ENCODE measurements at regions not wholly inside any gene's neighbourhood (a gene's known extent, or its start where the extent isn't known, plus 50 kb on each side); places are given as distances from the start of the nearest gene placed in this dataset.

GRCh38 chr17:54220829-54221228 lies 398.1 kb downstream of the KIF2B start:
- no peak for DNase-seq
- Mint-ChIP-seq H3K4me3 (ENCODE audit: unreplicated experiment) (no peak overlapping the region), H3K4me1 (ENCODE audit: low read depth, unreplicated experiment) (no peaks in the 10 kb centered on the region), H3K36me3 (ENCODE audit: unreplicated experiment) (no peaks in the 10 kb centered on the region), H3K27ac (ENCODE audit: unreplicated experiment) (no peak overlapping the region), H3K27me3 (ENCODE audit: unreplicated experiment) (no peaks in the 10 kb centered on the region), H3K9me3 (ENCODE audit: unreplicated experiment) (peaks cover 2% of the 10 kb centered on the region)
- TF ChIP-seq, protein P1, sequence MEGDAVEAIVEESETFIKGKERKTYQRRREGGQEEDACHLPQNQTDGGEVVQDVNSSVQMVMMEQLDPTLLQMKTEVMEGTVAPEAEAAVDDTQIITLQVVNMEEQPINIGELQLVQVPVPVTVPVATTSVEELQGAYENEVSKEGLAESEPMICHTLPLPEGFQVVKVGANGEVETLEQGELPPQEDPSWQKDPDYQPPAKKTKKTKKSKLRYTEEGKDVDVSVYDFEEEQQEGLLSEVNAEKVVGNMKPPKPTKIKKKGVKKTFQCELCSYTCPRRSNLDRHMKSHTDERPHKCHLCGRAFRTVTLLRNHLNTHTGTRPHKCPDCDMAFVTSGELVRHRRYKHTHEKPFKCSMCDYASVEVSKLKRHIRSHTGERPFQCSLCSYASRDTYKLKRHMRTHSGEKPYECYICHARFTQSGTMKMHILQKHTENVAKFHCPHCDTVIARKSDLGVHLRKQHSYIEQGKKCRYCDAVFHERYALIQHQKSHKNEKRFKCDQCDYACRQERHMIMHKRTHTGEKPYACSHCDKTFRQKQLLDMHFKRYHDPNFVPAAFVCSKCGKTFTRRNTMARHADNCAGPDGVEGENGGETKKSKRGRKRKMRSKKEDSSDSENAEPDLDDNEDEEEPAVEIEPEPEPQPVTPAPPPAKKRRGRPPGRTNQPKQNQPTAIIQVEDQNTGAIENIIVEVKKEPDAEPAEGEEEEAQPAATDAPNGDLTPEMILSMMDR (IDR thresholded peaks at IDR 0.05; ENCODE audit: partially characterized antibody, unreplicated experiment), result no peak

DNA sequence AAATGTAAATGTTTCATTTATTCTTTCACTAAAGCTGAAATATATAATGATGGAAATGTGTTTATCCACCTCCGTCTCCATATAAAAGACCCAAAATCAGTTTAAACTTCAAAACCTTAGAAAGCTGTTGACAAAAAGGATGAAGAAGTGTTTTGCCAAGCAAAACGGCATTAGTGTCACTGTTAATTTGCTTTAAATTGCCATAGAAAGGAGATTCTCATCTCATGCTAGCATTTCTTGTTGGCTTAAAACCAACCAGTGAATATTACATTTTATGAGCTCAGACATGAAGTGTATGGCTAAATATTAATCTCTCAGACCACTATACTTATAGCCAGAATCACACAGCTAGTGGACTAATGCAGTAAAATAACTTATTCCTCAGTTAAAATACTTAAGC lies 398.8 kb downstream of the KIF2B start:
- DNase-seq, result no peak
- Mint-ChIP-seq H3K27me3 (ENCODE audit: unreplicated experiment) (no peaks in the 10 kb centered on the region), H3K4me1 (ENCODE audit: low read depth, unreplicated experiment) (no peaks in the 10 kb centered on the region), H3K9me3 (ENCODE audit: unreplicated experiment) (peaks cover 2% of the 10 kb centered on the region), H3K27ac (ENCODE audit: unreplicated experiment) (no peak overlapping the region), H3K36me3 (ENCODE audit: unreplicated experiment) (no peaks in the 10 kb centered on the region), H3K4me3 (ENCODE audit: unreplicated experiment) (no peak overlapping the region)
- TF ChIP-seq, protein P1 (IDR thresholded peaks at IDR 0.05; ENCODE audit: partially characterized antibody, unreplicated experiment), result no peak

DNA sequence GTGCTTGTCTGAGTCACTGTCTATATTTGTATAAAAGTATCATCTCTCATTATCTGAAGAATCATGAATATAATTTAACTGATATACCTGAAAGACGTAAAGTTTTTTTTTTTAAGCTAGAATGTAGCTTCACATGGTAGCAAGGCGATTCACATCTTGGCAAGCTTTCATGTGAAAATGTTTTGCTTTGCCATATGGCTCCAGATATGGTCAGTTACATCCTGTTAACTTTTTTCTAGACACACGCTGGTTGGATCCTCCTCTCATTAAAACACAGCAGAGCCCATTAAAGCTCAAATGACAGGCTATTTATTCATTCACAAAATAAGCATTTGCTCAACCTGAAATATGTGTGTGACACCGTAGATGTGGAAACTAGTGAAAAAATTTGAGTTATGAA lies 412.8 kb downstream of the KIF2B start:
- no peaks in the 10 kb centered on the region for H3K36me3 Mint-ChIP-seq (ENCODE audit: unreplicated experiment)
- TF ChIP-seq, protein P1 (IDR thresholded peaks at IDR 0.05; ENCODE audit: partially characterized antibody, unreplicated experiment), result no peak
- no peak for DNase-seq
- no peaks in the 10 kb centered on the region for H3K9me3 Mint-ChIP-seq (ENCODE audit: unreplicated experiment)
- peaks cover 3% of the 10 kb centered on the region for H3K4me1 Mint-ChIP-seq (ENCODE audit: low read depth, unreplicated experiment)
- H3K27ac Mint-ChIP-seq (ENCODE audit: unreplicated experiment), result no peak overlapping the region
- no peak overlapping the region for H3K4me3 Mint-ChIP-seq (ENCODE audit: unreplicated experiment)
- no peaks in the 10 kb centered on the region for H3K27me3 Mint-ChIP-seq (ENCODE audit: unreplicated experiment)

DNA sequence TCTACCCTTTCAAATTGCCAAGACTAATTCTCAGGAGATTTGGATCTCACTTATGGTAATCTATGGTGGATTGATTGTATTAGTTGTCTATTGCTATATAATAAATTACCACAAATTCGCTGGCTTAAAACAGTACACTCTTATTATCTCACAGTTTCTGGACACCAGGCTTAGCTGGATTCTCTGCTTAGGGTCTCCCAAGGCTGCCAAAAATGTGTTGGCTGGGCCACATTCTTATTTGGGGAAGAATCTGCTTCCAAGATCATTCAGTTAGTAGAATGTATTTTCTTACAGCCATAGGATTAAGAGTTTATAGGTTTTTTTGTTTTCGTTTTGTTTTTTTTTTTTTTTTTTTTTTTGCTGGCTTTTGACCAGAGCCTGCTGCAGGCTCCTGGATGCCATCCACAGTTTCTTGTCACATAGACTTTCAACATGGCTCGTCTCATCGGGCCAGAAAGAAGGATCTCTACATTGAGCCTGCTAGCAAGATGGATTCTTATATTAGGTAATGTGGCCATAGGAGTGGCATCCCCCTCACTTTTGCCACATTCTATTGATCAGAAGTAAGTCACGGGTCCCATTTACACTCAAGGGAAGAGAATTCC lies 415.3 kb downstream of the KIF2B start:
- Mint-ChIP-seq H3K9me3 (ENCODE audit: unreplicated experiment) (no peaks in the 10 kb centered on the region), H3K27ac (ENCODE audit: unreplicated experiment) (no peak overlapping the region), H3K4me1 (ENCODE audit: low read depth, unreplicated experiment) (peaks cover 3% of the 10 kb centered on the region), H3K4me3 (ENCODE audit: unreplicated experiment) (no peak overlapping the region), H3K36me3 (ENCODE audit: unreplicated experiment) (no peaks in the 10 kb centered on the region), H3K27me3 (ENCODE audit: unreplicated experiment) (no peaks in the 10 kb centered on the region)
- TF ChIP-seq, protein P1 (IDR thresholded peaks at IDR 0.05; ENCODE audit: partially characterized antibody, unreplicated experiment), result no peak
- no peak for DNase-seq

DNA sequence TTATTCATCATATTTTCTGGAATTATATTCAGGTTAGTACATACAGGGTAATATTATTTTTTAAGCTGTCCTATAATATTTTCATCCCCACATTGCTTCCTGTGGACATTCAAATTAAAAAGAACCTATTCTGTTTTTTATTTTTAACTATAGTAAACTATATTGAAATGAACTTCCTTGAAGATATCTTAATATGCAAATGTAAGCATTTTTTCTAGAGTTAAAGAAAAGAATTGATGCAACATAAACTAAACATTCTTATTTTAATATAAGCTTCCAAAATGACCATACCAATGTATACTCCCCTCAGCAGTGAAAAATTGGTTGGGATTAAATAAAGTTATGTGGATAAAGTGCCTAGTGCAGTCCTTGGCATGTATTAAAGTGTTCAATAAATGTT lies 416.6 kb downstream of the KIF2B start:
- Mint-ChIP-seq H3K27ac (ENCODE audit: unreplicated experiment) (no peak overlapping the region), H3K36me3 (ENCODE audit: unreplicated experiment) (no peaks in the 10 kb centered on the region), H3K27me3 (ENCODE audit: unreplicated experiment) (no peaks in the 10 kb centered on the region), H3K9me3 (ENCODE audit: unreplicated experiment) (no peaks in the 10 kb centered on the region), H3K4me3 (ENCODE audit: unreplicated experiment) (no peak overlapping the region), H3K4me1 (ENCODE audit: low read depth, unreplicated experiment) (peaks cover 3% of the 10 kb centered on the region)
- no peak for DNase-seq
- TF ChIP-seq, protein P1 (IDR thresholded peaks at IDR 0.05; ENCODE audit: partially characterized antibody, unreplicated experiment), result no peak
